SK-N-SH treated with all-trans-retinoic acid at 6 μM for 48 hours (cell line): ENCODE measurements at regions not wholly inside any gene's neighbourhood (a gene's known extent, or its start where the extent isn't known, plus 50 kb on each side); places are given as distances from the start of the nearest gene placed in this dataset.

Experiments used
- ATAC-seq: fragments of 200-7000 bp; cut with Tn5 transposase; 3 replicates; pipeline ENCODE4 v1.9.1; 2020; ENCODE audit warnings: mild to moderate bottlenecking, moderate library complexity
- ARNTL ChIP-seq: fragments of 450-650 bp; formaldehyde crosslinking; IDR thresholded peaks from 2 replicates; pipeline ENCODE4 v1.5.0; 2020; ENCODE audit warnings: low read depth, mild to moderate bottlenecking, moderate library complexity, borderline replicate concordance
- BACH2 ChIP-seq: fragments of 250-450 bp; sonication (Bioruptor Pico); IDR thresholded peaks from 2 replicates; pipeline ENCODE4 v1.9.0; 2021; ENCODE audit warnings: mild to moderate bottlenecking, borderline replicate concordance
- CSDC2 ChIP-seq: fragments of 250-450 bp; sonication (Bioruptor Pico); IDR thresholded peaks from 2 replicates; pipeline ENCODE4 v1.5.0; 2020; ENCODE audit warnings: mild to moderate bottlenecking, moderate library complexity
- CSRNP3 ChIP-seq: fragments of 250-450 bp; sonication (Bioruptor Pico); IDR thresholded peaks from 2 replicates; pipeline ENCODE4 v1.5.1; 2021; ENCODE audit warnings: mild to moderate bottlenecking, moderate library complexity
- ESRRG ChIP-seq: fragments of 250-450 bp; sonication (Bioruptor Pico); IDR thresholded peaks from 2 replicates; pipeline ENCODE4 v1.6.1; 2021; ENCODE audit warnings: mild to moderate bottlenecking
- GLIS3 ChIP-seq: fragments of 250-450 bp; sonication (Bioruptor Pico); IDR thresholded peaks from 2 replicates; pipeline ENCODE4 v1.5.0; 2020; ENCODE audit warnings: mild to moderate bottlenecking, moderate library complexity
- ISL1 ChIP-seq: fragments of 250-450 bp; sonication (Bioruptor Pico); IDR thresholded peaks from 2 replicates; pipeline ENCODE4 v2.1.2; 2022; ENCODE audit warnings: mild to moderate bottlenecking, moderate library complexity
- OSR1 ChIP-seq: fragments of 250-450 bp; sonication (Bioruptor Pico); IDR thresholded peaks from 2 replicates; pipeline ENCODE4 v1.8.0; 2022; ENCODE audit warnings: moderate library complexity, mild to moderate bottlenecking, inconsistent platforms
- PATZ1 ChIP-seq: fragments of 250-450 bp; sonication (Bioruptor Pico); IDR thresholded peaks from 2 replicates; pipeline ENCODE4 v1.8.0; 2020; ENCODE audit warnings: mild to moderate bottlenecking, moderate library complexity, borderline replicate concordance
- PPARA ChIP-seq: fragments of 250-450 bp; sonication (Bioruptor Pico); IDR thresholded peaks from 2 replicates; pipeline ENCODE4 v1.5.0; 2020; ENCODE audit warnings: mild to moderate bottlenecking, borderline replicate concordance
- RARB ChIP-seq: fragments of 250-450 bp; sonication (Bioruptor Pico); IDR thresholded peaks from 2 replicates; pipeline ENCODE4 v1.8.0; 2021; ENCODE audit warnings: mild to moderate bottlenecking, moderate library complexity
- SNAI2 ChIP-seq: fragments of 250-450 bp; sonication (Bioruptor Pico); IDR thresholded peaks from 2 replicates; pipeline ENCODE4 v1.5.0; 2020; ENCODE audit warnings: mild to moderate bottlenecking, moderate library complexity
- TCF4 ChIP-seq: fragments of 250-450 bp; sonication (Bioruptor Pico); IDR thresholded peaks from 2 replicates; pipeline ENCODE4 v1.8.0; 2021; ENCODE audit warnings: mild to moderate bottlenecking, moderate library complexity, borderline replicate concordance
- TOX ChIP-seq: fragments of 250-450 bp; sonication (Bioruptor Pico); IDR thresholded peaks from 2 replicates; pipeline ENCODE4 v1.8.0; 2021; ENCODE audit warnings: mild to moderate bottlenecking, moderate library complexity, borderline replicate concordance
- TSHZ2 ChIP-seq: fragments of 250-450 bp; sonication (Bioruptor Pico); IDR thresholded peaks from 2 replicates; pipeline ENCODE4 v1.5.0; 2020; ENCODE audit warnings: mild to moderate bottlenecking, moderate library complexity
- ZC3H10 ChIP-seq: fragments of 250-450 bp; sonication (Bioruptor Pico); IDR thresholded peaks from 2 replicates; pipeline ENCODE4 v1.5.1; 2021; ENCODE audit warnings: mild to moderate bottlenecking, moderate library complexity
- ZFP3 ChIP-seq: fragments of 250-450 bp; sonication (Bioruptor Pico); IDR thresholded peaks from 2 replicates; pipeline ENCODE4 v1.5.0; 2020; ENCODE audit warnings: mild to moderate bottlenecking, moderate library complexity
- ZFP30 ChIP-seq: fragments of 450-650 bp; formaldehyde crosslinking; IDR thresholded peaks from 2 replicates; pipeline ENCODE4 v1.5.0; 2022; ENCODE audit warnings: mild to moderate bottlenecking, moderate library complexity
- ZNF8 ChIP-seq: fragments of 450-650 bp; formaldehyde crosslinking; IDR thresholded peaks from 2 replicates; pipeline ENCODE4 v1.5.0; 2020; ENCODE audit warnings: mild to moderate bottlenecking, moderate library complexity
- TF ChIP-seq, protein P1 (sequence below): fragments of 250-450 bp; sonication (Bioruptor Pico); IDR thresholded peaks from 2 replicates; pipeline ENCODE4 v1.5.1; 2020; ENCODE audit warnings: low read depth, mild to moderate bottlenecking, moderate library complexity

- TF ChIP-seq TCF4 (CRISPR knock-in tag) (no peak), ZNF8 (CRISPR knock-in tag) (no peak), CSRNP3 (CRISPR knock-in tag) (no peak), ZFP3 (CRISPR knock-in tag) (no peak), OSR1 (CRISPR knock-in tag) (no peak), ARNTL (CRISPR knock-in tag) (no peak), PPARA (CRISPR knock-in tag) (no peak)
Measured at GRCh38 chr3:25365636-25366035, 62.4 kb upstream of the RARB start (continued).

GRCh38 chr3:25367025-25367424 is 61.0 kb upstream of the RARB start:
- TF ChIP-seq ZFP30, result no peak
- no peak for TF ChIP-seq ARNTL (CRISPR knock-in tag)
- TF ChIP-seq, protein P1, sequence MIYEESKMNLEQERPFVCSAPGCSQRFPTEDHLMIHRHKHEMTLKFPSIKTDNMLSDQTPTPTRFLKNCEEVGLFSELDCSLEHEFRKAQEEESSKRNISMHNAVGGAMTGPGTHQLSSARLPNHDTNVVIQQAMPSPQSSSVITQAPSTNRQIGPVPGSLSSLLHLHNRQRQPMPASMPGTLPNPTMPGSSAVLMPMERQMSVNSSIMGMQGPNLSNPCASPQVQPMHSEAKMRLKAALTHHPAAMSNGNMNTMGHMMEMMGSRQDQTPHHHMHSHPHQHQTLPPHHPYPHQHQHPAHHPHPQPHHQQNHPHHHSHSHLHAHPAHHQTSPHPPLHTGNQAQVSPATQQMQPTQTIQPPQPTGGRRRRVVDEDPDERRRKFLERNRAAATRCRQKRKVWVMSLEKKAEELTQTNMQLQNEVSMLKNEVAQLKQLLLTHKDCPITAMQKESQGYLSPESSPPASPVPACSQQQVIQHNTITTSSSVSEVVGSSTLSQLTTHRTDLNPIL (CRISPR knock-in tag), result no peak
- TF ChIP-seq CSRNP3 (CRISPR knock-in tag), result no peak
- TF ChIP-seq ESRRG (CRISPR knock-in tag), result no peak
- TF ChIP-seq OSR1 (CRISPR knock-in tag), result no peak
- no peak for TF ChIP-seq ZNF8 (CRISPR knock-in tag)
- no peak for TF ChIP-seq RARB (CRISPR knock-in tag)
- no peak for TF ChIP-seq ISL1 (CRISPR knock-in tag)
- no peak for TF ChIP-seq GLIS3 (CRISPR knock-in tag)
- no peak for TF ChIP-seq PATZ1 (CRISPR knock-in tag)
- TF ChIP-seq SNAI2 (CRISPR knock-in tag), result no peak
- no peak for TF ChIP-seq CSDC2 (CRISPR knock-in tag)
- no peak for TF ChIP-seq BACH2 (CRISPR knock-in tag)
- ATAC-seq, result no peak

DNA sequence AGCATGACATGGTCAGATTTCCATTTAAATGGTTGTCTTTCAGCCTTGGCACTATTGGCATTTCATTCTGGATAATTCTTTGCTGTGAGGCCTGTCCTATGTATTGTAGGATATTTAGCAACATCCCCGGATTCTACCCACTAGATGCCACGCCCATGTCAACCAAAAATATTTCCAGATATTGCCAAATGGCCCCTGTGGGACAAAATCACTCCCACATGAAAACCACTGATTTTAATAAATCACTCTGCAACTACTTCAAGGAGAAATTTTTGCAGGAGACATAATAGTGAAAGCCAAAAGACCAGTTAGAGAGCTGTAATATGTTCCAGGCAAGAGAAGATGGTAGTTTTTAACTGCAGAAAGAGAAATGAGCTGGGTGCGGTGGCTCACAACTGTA is 55.9 kb upstream of the RARB start:
- TF ChIP-seq OSR1 (CRISPR knock-in tag), result no peak
- TF ChIP-seq TSHZ2 (CRISPR knock-in tag), result no peak
- TF ChIP-seq ESRRG (CRISPR knock-in tag), result no peak
- TF ChIP-seq ISL1 (CRISPR knock-in tag), result no peak
- TF ChIP-seq TCF4 (CRISPR knock-in tag), result no peak
- TF ChIP-seq TOX (CRISPR knock-in tag), result no peak
- no peak for TF ChIP-seq BACH2 (CRISPR knock-in tag)
- no peak for TF ChIP-seq ZFP3 (CRISPR knock-in tag)
- no peak for TF ChIP-seq PATZ1 (CRISPR knock-in tag)
- no peak for TF ChIP-seq CSDC2 (CRISPR knock-in tag)
- TF ChIP-seq ZC3H10 (CRISPR knock-in tag), result no peak
- no peak for TF ChIP-seq ZFP30
- TF ChIP-seq CSRNP3 (CRISPR knock-in tag), result no peak
- ATAC-seq, result no peak
